ENCODE measurements at regions not wholly inside any gene's neighbourhood (a gene's known extent, or its start where the extent isn't known, plus 50 kb on each side); places are given as distances from the start of the nearest gene placed in this dataset.

DNA sequence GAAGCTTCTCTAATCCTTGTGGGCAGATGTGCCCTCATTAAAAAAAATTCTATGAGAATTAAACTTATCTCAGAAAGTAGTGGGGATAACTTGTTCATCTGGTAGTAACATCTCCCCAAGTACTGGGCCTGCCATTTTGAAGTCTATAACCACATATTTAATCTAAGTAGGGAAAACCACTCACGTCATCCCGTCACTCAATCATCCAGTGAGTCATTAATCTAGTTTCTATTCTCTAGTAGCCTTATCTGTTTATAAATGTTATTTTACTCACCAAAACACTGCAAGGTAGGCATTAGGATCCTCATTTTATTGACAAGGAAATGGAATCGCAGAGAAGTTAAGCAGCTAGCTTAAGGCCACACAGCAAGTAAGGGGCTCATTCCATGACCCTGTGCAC is 221.9 kb downstream of the ATG4C start (continued):
- TF ChIP-seq, protein P1, sequence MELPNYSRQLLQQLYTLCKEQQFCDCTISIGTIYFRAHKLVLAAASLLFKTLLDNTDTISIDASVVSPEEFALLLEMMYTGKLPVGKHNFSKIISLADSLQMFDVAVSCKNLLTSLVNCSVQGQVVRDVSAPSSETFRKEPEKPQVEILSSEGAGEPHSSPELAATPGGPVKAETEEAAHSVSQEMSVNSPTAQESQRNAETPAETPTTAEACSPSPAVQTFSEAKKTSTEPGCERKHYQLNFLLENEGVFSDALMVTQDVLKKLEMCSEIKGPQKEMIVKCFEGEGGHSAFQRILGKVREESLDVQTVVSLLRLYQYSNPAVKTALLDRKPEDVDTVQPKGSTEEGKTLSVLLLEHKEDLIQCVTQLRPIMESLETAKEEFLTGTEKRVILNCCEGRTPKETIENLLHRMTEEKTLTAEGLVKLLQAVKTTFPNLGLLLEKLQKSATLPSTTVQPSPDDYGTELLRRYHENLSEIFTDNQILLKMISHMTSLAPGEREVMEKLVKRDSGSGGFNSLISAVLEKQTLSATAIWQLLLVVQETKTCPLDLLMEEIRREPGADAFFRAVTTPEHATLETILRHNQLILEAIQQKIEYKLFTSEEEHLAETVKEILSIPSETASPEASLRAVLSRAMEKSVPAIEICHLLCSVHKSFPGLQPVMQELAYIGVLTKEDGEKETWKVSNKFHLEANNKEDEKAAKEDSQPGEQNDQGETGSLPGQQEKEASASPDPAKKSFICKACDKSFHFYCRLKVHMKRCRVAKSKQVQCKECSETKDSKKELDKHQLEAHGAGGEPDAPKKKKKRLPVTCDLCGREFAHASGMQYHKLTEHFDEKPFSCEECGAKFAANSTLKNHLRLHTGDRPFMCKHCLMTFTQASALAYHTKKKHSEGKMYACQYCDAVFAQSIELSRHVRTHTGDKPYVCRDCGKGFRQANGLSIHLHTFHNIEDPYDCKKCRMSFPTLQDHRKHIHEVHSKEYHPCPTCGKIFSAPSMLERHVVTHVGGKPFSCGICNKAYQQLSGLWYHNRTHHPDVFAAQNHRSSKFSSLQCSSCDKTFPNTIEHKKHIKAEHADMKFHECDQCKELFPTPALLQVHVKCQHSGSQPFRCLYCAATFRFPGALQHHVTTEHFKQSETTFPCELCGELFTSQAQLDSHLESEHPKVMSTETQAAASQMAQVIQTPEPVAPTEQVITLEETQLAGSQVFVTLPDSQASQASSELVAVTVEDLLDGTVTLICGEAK (IDR thresholded peaks at IDR 0.05): no peak
- TF ChIP-seq, protein P1 (CRISPR knock-in tag; IDR thresholded peaks at IDR 0.05): no peak
- TF ChIP-seq ZNF12 (CRISPR knock-in tag; IDR thresholded peaks at IDR 0.05) (no peak), SMARCB1 (IDR thresholded peaks at IDR 0.05; ENCODE audit: insufficient read length, low read depth) (no peak), TBL1XR1 (IDR thresholded peaks at IDR 0.05; ENCODE audit: low read length in 2 of 2) (no peak), SMARCE1 (IDR thresholded peaks at IDR 0.05) (no peak)
- TF ChIP-seq, protein P2, sequence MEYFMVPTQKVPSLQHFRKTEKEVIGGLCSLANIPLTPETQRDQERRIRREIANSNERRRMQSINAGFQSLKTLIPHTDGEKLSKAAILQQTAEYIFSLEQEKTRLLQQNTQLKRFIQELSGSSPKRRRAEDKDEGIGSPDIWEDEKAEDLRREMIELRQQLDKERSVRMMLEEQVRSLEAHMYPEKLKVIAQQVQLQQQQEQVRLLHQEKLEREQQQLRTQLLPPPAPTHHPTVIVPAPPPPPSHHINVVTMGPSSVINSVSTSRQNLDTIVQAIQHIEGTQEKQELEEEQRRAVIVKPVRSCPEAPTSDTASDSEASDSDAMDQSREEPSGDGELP (CRISPR knock-in tag; IDR thresholded peaks at IDR 0.05; ENCODE audit: borderline replicate concordance): no peak
- TF ChIP-seq, protein P3, sequence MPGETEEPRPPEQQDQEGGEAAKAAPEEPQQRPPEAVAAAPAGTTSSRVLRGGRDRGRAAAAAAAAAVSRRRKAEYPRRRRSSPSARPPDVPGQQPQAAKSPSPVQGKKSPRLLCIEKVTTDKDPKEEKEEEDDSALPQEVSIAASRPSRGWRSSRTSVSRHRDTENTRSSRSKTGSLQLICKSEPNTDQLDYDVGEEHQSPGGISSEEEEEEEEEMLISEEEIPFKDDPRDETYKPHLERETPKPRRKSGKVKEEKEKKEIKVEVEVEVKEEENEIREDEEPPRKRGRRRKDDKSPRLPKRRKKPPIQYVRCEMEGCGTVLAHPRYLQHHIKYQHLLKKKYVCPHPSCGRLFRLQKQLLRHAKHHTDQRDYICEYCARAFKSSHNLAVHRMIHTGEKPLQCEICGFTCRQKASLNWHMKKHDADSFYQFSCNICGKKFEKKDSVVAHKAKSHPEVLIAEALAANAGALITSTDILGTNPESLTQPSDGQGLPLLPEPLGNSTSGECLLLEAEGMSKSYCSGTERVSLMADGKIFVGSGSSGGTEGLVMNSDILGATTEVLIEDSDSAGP (CRISPR knock-in tag; IDR thresholded peaks at IDR 0.05): no peak

All from K562 (cell line).